Right forelimb (tissue), 1 donor: ENCODE measurements at regions not wholly inside any gene's neighbourhood (a gene's known extent, or its start where the extent isn't known, plus 50 kb on each side); places are given as distances from the start of the nearest gene placed in this dataset.

Experiments used
- DNase-seq: peaks from one replicate; pipeline ENCODE4 v3.0.0-alpha.2; 2018

GRCh38 chr2:134152045-134153010 lies 101.5 kb upstream of the MGAT5 start:
- DNase-seq: no peak

GRCh38 chr2:134153294-134153880 lies 100.5 kb upstream of the MGAT5 start:
- DNase-seq: no peak

GRCh38 chr2:134154246-134154645 lies 99.6 kb upstream of the MGAT5 start:
- no peak for DNase-seq

- no peak for DNase-seq
Observed at GRCh38 chr2:134155134-134155533, 98.7 kb upstream of the MGAT5 start.

- no peak for DNase-seq
Observed at GRCh38 chr2:134158295-134158694, 95.6 kb upstream of the MGAT5 start.

- peak; percentile 51 for DNase-seq
Observed at GRCh38 chr2:134161170-134161547, 92.7 kb upstream of the MGAT5 start.

- DNase-seq: no peak
Observed at GRCh38 chr2:134163336-134163735, 90.5 kb upstream of the MGAT5 start.

- no peak for DNase-seq
Observed at GRCh38 chr2:134164306-134164705, 89.6 kb upstream of the MGAT5 start.

- no peak for DNase-seq
Observed at GRCh38 chr2:134167015-134167414, 86.9 kb upstream of the MGAT5 start.

- no peak for DNase-seq
Observed at GRCh38 chr2:134169788-134170187, 84.1 kb upstream of the MGAT5 start.

GRCh38 chr2:134170294-134170693 lies 83.6 kb upstream of the MGAT5 start:
- no peak for DNase-seq

GRCh38 chr2:134170700-134171099 lies 83.2 kb upstream of the MGAT5 start:
- no peak for DNase-seq

- DNase-seq: no peak
Observed at GRCh38 chr2:134173338-134174016, 80.4 kb upstream of the MGAT5 start.

- DNase-seq: no peak
Observed at GRCh38 chr2:134174711-134175110, 79.2 kb upstream of the MGAT5 start.

- DNase-seq: no peak
Observed at GRCh38 chr2:134175834-134176233, 78.0 kb upstream of the MGAT5 start.

GRCh38 chr2:134177351-134177931 lies 76.4 kb upstream of the MGAT5 start:
- no peak for DNase-seq

- no peak for DNase-seq
Observed at GRCh38 chr2:134178138-134178877, 75.6 kb upstream of the MGAT5 start.

GRCh38 chr2:134181219-134181618 lies 72.7 kb upstream of the MGAT5 start:
- no peak for DNase-seq

GRCh38 chr2:134183679-134184078 lies 70.2 kb upstream of the MGAT5 start:
- DNase-seq: no peak

GRCh38 chr2:134185639-134186038 lies 68.2 kb upstream of the MGAT5 start:
- no peak for DNase-seq

GRCh38 chr2:134189009-134189720 lies 64.7 kb upstream of the MGAT5 start:
- no peak for DNase-seq
